Omental fat pad (tissue), 3 donors: ENCODE measurements at regions not wholly inside any gene's neighbourhood (a gene's known extent, or its start where the extent isn't known, plus 50 kb on each side); places are given as distances from the start of the nearest gene placed in this dataset.

ENCODE experiments used
- ATAC-seq: fragments of 150-250 bp; one replicate; pipeline ENCODE4 v1.9.1; 2016; ENCODE audit warnings: mild to moderate bottlenecking, moderate library complexity; ENCODE audit not compliant: low FRiP score
- DNase-seq: peaks from one replicate; pipeline ENCODE4 v3.0.0-alpha.2; 2019; ENCODE audit warnings: low spot score
- CTCF ChIP-seq, 3 donors: fragments of 450-650 bp; IDR thresholded peaks; one replicate each; pipeline ENCODE4 v1.5.1; 2016 to 2017; ENCODE audit warnings: antibody characterized with exemption in 3 of 3, mild to moderate bottlenecking in 3 of 3, moderate library complexity in 2 of 3

- TF ChIP-seq CTCF (IDR thresholded peaks at IDR 0.05): no peak
- DNase-seq (no peak), ATAC-seq (no peak)
Observed at GRCh38 chr9:82363682-82364081, 375.1 kb downstream of the SPATA31D1 start.

GRCh38 chr9:82367016-82367415 lies 378.4 kb downstream of the SPATA31D1 start:
- ATAC-seq (no peak), DNase-seq (no peak)
- no peak for TF ChIP-seq CTCF (IDR thresholded peaks at IDR 0.05)

GRCh38 chr9:82367929-82368328 lies 379.4 kb downstream of the SPATA31D1 start:
- DNase-seq (no peak), ATAC-seq (no peak)
- TF ChIP-seq CTCF (IDR thresholded peaks at IDR 0.05): no peak

GRCh38 chr9:82369251-82369945 lies 380.8 kb downstream of the SPATA31D1 start:
- TF ChIP-seq CTCF (IDR thresholded peaks at IDR 0.05): no peak
- no peak for ATAC-seq
- no peak for DNase-seq

GRCh38 chr9:82375041-82375440 lies 386.5 kb downstream of the SPATA31D1 start:
- no peak for TF ChIP-seq CTCF (IDR thresholded peaks at IDR 0.05)
- ATAC-seq (no peak), DNase-seq (no peak)

GRCh38 chr9:82376677-82377232 lies 388.2 kb downstream of the SPATA31D1 start:
- no peak for TF ChIP-seq CTCF (IDR thresholded peaks at IDR 0.05)
- ATAC-seq (no peak), DNase-seq (no peak)
